Activated T-helper 2 cell treated with anti-CD3 and anti-CD28 coated beads, Interferon-gamma antibody, Interleukin-2, Interleukin-4, amounts not matched to agents 10 μg/mL and 5 μg/mL and 100 μg/mL, durations not matched to agents 14 hours and 24 hours and 36 hours (primary cell): ENCODE measurements at regions not wholly inside any gene's neighbourhood (a gene's known extent, or its start where the extent isn't known, plus 50 kb on each side); places are given as distances from the start of the nearest gene placed in this dataset.
"Not testable (repeated sequence)": the region's sequence is repeated elsewhere in the genome, so short reads cannot be mapped to it uniquely, and the experiment has no call there.

Source experiments
- DNase-seq: peaks from one replicate; pipeline ENCODE4 v3.0.0; 2021; ENCODE audit warnings: low spot score
- H3K27ac Mint-ChIP-seq: one replicate; pipeline ENCODE4 v1.8.0; 2021; ENCODE audit warnings: mixed read lengths
- H3K27me3 Mint-ChIP-seq: one replicate; pipeline ENCODE4 v1.8.0; 2021; ENCODE audit warnings: low read depth, mixed read lengths
- H3K36me3 Mint-ChIP-seq: one replicate; pipeline ENCODE4 v1.8.0; 2021; ENCODE audit warnings: low read depth, mixed read lengths
- H3K4me1 Mint-ChIP-seq: one replicate; pipeline ENCODE4 v1.8.0; 2021; ENCODE audit warnings: low read depth, mixed read lengths
- H3K4me3 Mint-ChIP-seq: one replicate; pipeline ENCODE4 v1.8.0; 2021; ENCODE audit warnings: low read depth, mild to moderate bottlenecking, moderate library complexity, mixed read lengths
- H3K9me3 Mint-ChIP-seq: one replicate; pipeline ENCODE4 v1.8.0; 2021; ENCODE audit warnings: mixed read lengths
- intact Hi-C: fragments of 100-400 bp; cut with micrococcal nuclease; formaldehyde crosslinking; loops from one replicate; pipeline ENCODE4 v1.15.1; 2023

DNA sequence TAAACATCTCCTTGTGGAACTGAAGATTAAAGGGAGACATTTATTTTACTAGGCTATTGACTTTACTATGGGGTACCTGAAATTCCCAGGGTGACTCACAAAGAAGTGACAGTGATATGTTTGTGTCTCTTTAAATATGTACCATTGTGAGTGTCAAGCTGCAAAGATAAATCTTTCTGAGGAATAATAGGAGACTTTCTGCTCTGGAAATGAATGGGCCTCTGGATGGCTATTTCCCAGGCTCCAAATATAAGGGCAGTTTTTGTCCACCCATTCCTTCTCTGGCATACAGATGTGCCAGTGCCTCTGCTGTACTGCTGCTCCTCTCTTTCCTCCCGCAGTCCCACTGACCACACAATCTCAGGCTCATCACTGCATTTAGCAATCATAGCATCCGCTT, 586.4 kb upstream of the CNTNAP5 start:
- no peak overlapping the region for H3K27ac Mint-ChIP-seq
- H3K4me1 Mint-ChIP-seq = no peaks in the 10 kb centered on the region
- H3K36me3 Mint-ChIP-seq = no peaks in the 10 kb centered on the region
- intact Hi-C loops = no loop called here
- H3K9me3 Mint-ChIP-seq = peaks cover 23% of the 10 kb centered on the region
- no peak for DNase-seq
- no peaks in the 10 kb centered on the region for H3K27me3 Mint-ChIP-seq
- H3K4me3 Mint-ChIP-seq = no peak overlapping the region

DNA sequence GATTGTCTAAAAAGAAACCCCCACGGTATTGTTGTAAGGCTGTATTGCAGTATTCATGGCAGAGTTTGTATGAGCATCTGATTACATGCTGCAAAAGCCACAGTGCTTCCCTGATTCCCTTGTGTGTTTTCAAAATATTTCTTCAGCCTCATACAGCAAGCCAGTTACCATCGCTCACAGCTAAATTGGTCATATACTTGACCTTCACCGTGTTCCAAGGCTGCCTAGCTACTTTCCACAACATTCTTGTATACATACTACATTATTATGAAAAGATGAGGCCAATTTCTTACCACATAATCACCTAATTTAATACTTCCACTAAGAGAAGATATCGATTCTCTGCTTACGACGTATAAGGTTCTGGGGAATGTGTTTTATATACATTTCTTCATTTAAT, 576.3 kb upstream of the CNTNAP5 start:
- no peak for DNase-seq
- Mint-ChIP-seq H3K4me3 (no peak overlapping the region), H3K4me1 (no peaks in the 10 kb centered on the region), H3K9me3 (peaks cover 32% of the 10 kb centered on the region), H3K27me3 (no peaks in the 10 kb centered on the region), H3K36me3 (no peaks in the 10 kb centered on the region), H3K27ac (no peak overlapping the region)
- intact Hi-C loops = no loop called here

DNA sequence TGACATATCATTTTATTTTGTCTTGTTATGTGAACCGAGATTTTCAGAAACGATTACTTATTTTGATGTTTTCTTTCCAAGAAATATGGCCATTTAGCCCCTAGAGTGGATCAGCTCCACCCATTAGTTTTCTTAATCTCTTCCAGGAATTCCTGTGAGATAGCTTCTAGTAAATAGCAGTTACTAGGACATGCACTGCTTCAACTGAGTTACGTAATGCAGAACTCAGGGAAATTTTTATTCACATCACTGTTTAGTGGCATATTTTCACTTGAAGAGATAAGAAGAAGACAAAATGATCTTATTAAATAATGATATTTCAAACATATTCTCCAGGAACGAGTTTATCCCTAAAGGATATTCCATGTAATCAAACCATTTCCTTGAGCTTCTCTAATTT, 573.5 kb upstream of the CNTNAP5 start:
- intact Hi-C loops = no loop called here
- no peak for DNase-seq
- Mint-ChIP-seq H3K27ac (no peak overlapping the region), H3K27me3 (no peaks in the 10 kb centered on the region), H3K4me1 (no peaks in the 10 kb centered on the region), H3K36me3 (no peaks in the 10 kb centered on the region), H3K4me3 (no peak overlapping the region), H3K9me3 (peaks cover 38% of the 10 kb centered on the region)

DNA sequence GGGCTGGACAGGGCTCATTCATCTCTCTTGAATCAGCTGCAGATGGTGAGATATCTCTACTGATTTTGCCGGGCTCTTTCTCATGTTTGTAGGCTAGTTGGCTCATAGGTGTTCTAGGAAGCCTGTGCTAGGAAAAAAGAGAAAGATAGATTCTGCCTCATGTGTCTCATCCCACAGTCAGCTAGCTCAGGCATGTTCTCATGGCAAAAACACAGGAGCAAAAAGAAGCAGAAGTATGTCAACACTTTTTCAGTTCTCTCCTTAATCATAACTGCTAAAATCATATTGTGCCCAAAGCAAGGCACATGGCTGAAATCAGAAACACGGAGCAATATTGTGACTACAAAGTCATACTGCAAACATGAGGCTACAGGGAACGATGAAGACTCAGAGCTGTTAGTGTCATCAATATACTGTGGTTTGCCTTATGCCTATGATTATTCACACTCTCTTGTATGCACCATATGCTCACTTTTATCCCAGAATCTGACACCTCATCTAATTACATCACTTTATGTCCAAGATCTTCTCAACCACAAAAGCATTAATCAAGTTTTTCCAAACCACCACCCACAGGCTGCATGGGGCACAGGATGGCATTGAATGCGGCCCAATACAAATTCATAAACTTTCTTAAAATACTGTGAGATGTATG, 571.9 kb upstream of the CNTNAP5 start:
- Mint-ChIP-seq H3K36me3 (no peaks in the 10 kb centered on the region), H3K4me1 (no peaks in the 10 kb centered on the region), H3K4me3 (no peak overlapping the region), H3K27me3 (no peaks in the 10 kb centered on the region), H3K27ac (no peak overlapping the region), H3K9me3 (peaks cover 34% of the 10 kb centered on the region)
- intact Hi-C loops = no loop called here
- no peak for DNase-seq

DNA sequence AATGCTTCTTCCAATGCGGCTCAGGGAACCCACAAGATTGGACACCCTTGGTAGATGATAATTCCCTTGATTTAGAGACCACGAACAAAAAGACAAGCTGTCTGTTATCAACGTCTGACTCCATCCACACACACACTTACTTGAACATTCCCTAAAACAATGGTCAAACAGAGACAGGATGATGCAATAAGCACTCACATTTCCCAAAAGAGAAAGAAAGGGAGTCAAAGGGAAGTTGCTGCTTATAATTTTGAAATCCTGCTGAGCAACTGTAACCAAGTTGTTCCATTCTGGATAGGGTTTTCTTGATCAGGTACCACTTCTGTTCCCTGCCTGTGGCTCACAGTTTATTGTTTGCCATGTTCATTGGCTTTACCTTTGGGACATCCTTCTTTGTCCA, 571.3 kb upstream of the CNTNAP5 start:
- H3K27me3 Mint-ChIP-seq = no peaks in the 10 kb centered on the region
- peaks cover 38% of the 10 kb centered on the region for H3K9me3 Mint-ChIP-seq
- no peak overlapping the region for H3K4me3 Mint-ChIP-seq
- H3K4me1 Mint-ChIP-seq = no peaks in the 10 kb centered on the region
- H3K36me3 Mint-ChIP-seq = no peaks in the 10 kb centered on the region
- H3K27ac Mint-ChIP-seq = no peak overlapping the region
- no peak for DNase-seq
- intact Hi-C loops = no loop called here

DNA sequence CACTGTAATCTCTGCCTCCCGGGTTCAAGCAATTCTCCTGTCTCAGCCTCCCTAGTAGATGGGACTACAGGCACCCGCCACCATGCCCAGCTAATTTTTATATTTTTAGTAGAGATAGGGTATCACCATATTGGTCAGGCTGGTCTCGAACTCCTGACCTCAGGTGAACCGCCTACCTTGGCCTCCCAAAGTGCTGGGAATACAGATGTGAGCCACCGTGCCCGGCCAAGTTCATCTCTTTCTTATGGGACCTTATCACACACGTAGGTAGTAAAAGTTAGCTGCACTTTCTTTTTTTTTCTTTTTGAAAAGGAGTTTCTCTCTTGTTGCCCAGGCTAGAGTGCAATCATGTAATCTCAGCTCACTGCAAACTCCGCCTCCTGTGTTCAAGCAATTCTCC, 569.9 kb upstream of the CNTNAP5 start:
- intact Hi-C loops, DNase-seq, H3K27me3 Mint-ChIP-seq, H3K4me1 Mint-ChIP-seq, H3K36me3 Mint-ChIP-seq, H3K4me3 Mint-ChIP-seq, H3K27ac Mint-ChIP-seq: not testable (repeated sequence)
- H3K9me3 Mint-ChIP-seq = peaks cover 38% of the 10 kb centered on the region

DNA sequence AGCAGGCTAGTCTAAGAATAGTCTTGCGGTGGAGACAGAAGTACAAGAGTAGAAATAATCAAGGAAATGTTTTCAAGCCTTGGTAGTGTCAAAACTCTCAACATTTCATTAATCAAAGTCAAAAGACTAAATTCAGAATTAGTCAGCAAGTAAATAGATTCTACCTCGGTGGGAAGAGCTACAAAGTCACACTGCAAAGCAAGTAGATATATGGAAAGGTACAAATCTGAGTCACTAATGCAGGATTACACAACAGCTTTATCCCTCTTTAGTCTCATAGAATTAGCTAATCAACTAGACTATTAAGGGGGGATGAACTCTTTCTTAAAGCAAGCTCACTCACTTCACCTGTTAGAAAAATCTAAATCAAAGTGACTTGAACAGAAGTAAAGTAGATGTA, 568.7 kb upstream of the CNTNAP5 start:
- Mint-ChIP-seq H3K9me3 (peaks cover 38% of the 10 kb centered on the region), H3K4me1 (no peaks in the 10 kb centered on the region), H3K27me3 (no peaks in the 10 kb centered on the region), H3K4me3 (no peak overlapping the region), H3K27ac (no peak overlapping the region), H3K36me3 (no peaks in the 10 kb centered on the region)
- DNase-seq = no peak
- intact Hi-C loops = no loop called here

DNA sequence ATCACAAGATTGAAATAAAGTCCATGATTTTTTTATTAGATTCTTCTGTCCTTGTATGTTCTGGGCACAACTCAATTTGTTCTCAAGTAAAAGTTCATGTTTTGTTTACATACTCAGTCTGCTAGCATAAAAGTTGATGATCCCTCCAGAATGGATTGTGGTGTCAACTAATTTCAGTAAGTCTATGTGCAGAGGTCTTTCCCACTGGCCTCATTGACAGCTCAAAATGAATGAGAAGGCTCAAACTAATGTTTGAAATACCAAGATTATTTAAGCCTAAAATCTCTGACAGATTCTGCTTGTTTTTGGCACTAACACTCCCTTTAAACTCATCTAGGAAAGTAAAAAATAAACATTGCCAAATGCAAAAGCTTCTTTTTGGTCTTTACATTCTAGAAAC, 561.2 kb upstream of the CNTNAP5 start:
- no peak overlapping the region for H3K4me3 Mint-ChIP-seq
- DNase-seq = no peak
- H3K4me1 Mint-ChIP-seq = no peaks in the 10 kb centered on the region
- H3K27me3 Mint-ChIP-seq = no peaks in the 10 kb centered on the region
- no peaks in the 10 kb centered on the region for H3K36me3 Mint-ChIP-seq
- intact Hi-C loops = no loop called here
- H3K9me3 Mint-ChIP-seq = peaks cover 14% of the 10 kb centered on the region
- no peak overlapping the region for H3K27ac Mint-ChIP-seq

DNA sequence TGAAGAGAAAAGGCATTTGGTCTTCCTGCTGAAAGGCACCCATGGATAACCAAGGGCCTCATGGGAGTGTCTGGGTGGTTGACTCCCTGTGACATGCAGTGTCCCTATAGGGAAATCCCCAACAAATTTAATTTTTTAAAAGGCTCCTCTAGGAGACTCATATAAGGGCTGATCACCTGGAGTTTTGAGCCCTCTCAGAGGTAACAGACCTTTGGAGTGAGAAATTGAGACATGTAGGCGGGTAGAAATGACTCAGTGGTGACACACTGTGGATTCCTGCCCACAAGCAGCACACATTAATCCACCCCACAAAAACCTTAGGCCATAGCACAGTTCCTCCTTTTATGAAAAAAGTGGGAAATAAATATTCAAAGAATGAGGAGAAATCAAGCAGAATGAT, 557.0 kb upstream of the CNTNAP5 start:
- no peak overlapping the region for H3K27ac Mint-ChIP-seq
- H3K36me3 Mint-ChIP-seq = no peaks in the 10 kb centered on the region
- no peak for DNase-seq
- no peak overlapping the region for H3K4me3 Mint-ChIP-seq
- no peaks in the 10 kb centered on the region for H3K27me3 Mint-ChIP-seq
- H3K9me3 Mint-ChIP-seq = peaks cover 17% of the 10 kb centered on the region
- no peaks in the 10 kb centered on the region for H3K4me1 Mint-ChIP-seq
- intact Hi-C loops = no loop called here

DNA sequence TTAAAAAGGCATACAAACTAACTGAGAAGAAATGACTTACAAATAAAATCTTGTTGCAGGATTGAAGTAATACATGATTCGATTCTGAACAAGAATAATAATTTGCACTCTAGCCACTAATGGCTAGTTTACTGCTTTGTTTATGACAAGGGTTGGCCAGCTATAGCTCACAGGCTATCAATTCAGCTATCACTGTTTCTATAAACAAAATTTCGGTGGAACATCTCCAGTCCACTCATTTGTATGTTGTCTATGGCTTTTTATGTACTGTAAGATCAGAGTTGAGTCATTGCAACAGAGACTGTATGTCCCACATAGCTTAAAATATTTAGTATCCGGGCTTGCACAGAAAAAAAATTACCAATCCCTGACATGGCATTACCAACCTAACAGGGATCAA, 543.7 kb upstream of the CNTNAP5 start:
- intact Hi-C loops = no loop called here
- H3K9me3 Mint-ChIP-seq = peaks cover 28% of the 10 kb centered on the region
- DNase-seq = no peak
- no peak overlapping the region for H3K27ac Mint-ChIP-seq
- no peak overlapping the region for H3K4me3 Mint-ChIP-seq
- H3K27me3 Mint-ChIP-seq = no peaks in the 10 kb centered on the region
- H3K4me1 Mint-ChIP-seq = no peaks in the 10 kb centered on the region
- no peaks in the 10 kb centered on the region for H3K36me3 Mint-ChIP-seq

DNA sequence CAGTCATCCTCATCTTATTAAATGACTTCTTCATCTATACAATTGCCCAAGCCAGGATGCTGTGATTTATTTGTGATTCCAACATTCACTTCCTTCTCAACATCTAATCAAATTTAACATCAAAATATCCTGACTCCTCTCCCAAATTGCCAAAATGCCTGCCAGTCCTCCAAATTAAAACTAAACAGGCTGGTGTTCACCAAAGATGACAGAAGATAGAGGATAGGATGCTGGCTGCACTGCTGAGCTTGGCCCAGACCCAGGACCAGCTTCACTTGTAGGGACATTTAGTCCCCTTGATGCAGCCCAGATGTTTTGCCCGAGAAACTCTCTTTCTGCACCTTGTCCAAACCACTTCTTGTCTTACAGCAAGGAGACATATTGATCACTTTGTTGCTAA, 540.0 kb upstream of the CNTNAP5 start:
- intact Hi-C loops = no loop called here
- H3K27me3 Mint-ChIP-seq = no peaks in the 10 kb centered on the region
- no peak overlapping the region for H3K4me3 Mint-ChIP-seq
- no peaks in the 10 kb centered on the region for H3K36me3 Mint-ChIP-seq
- peaks cover 18% of the 10 kb centered on the region for H3K9me3 Mint-ChIP-seq
- H3K4me1 Mint-ChIP-seq = no peaks in the 10 kb centered on the region
- no peak for DNase-seq
- H3K27ac Mint-ChIP-seq = no peak overlapping the region

DNA sequence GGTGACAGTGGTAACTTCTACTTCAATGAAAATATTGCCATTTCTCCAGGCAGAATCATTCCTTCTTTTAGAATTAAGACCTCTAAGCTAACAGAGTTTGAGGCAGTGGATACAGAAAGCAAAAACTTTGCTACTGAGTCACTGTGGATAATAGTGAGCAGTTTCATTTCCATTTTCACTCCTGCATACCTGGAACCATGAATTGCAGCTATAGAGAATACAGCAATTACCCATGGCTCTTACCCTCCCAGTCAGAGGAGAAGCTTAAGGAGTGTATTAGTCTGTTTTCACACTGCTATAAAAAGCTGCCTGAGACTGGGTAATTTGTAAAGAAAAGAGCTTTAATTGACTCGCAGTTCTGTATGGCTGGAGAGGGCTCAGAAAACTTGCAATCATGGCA, 531.4 kb upstream of the CNTNAP5 start:
- Mint-ChIP-seq H3K9me3 (peaks cover 24% of the 10 kb centered on the region), H3K27ac (no peak overlapping the region), H3K27me3 (no peaks in the 10 kb centered on the region), H3K4me1 (no peaks in the 10 kb centered on the region), H3K36me3 (no peaks in the 10 kb centered on the region), H3K4me3 (no peak overlapping the region)
- intact Hi-C loops = no loop called here
- DNase-seq = no peak

DNA sequence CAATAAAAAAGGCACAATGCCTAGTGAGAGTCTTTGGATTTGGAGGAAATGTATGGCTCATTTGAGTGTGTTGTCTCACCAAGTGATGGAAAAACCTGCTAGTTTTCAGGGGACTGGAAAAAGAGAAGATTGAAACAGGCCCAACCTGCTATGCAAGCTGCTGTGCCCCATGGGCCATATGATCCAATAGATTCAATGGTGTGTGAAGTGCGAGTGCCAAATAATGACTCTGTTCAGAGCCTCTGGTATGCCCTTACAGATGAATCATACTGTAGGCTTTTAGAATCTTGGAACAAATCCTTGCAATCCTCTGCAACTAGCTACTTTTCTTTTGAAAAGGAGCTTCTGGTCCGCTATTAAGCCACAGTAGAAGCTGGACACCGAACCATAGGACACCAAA, 529.8 kb upstream of the CNTNAP5 start:
- Mint-ChIP-seq H3K27me3 (no peaks in the 10 kb centered on the region), H3K4me1 (no peaks in the 10 kb centered on the region), H3K9me3 (peaks cover 28% of the 10 kb centered on the region), H3K4me3 (no peak overlapping the region), H3K36me3 (no peaks in the 10 kb centered on the region), H3K27ac (no peak overlapping the region)
- intact Hi-C loops = no loop called here
- no peak for DNase-seq

DNA sequence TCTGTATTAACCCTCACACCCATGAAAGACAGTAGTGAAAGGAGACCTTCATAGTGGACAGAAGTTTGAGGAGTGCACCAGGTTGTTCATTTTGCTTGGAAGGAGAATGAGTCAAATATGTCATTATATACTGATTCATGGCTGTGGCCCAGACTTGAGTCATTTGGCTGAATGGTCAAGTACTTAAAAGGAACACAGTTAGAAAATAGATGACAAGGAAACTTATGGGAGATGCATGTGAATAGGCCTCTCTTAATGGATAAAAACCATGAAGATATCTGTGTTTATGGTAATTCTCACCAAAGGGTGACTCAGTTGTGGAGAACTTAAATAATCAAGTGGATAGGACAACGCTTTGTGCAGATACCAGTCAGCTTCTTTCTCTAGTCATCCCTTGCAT, 524.7 kb upstream of the CNTNAP5 start:
- H3K27me3 Mint-ChIP-seq = no peaks in the 10 kb centered on the region
- no peak overlapping the region for H3K27ac Mint-ChIP-seq
- intact Hi-C loops = no loop called here
- H3K4me1 Mint-ChIP-seq = no peaks in the 10 kb centered on the region
- DNase-seq = no peak
- no peaks in the 10 kb centered on the region for H3K36me3 Mint-ChIP-seq
- peaks cover 30% of the 10 kb centered on the region for H3K9me3 Mint-ChIP-seq
- no peak overlapping the region for H3K4me3 Mint-ChIP-seq
